H1 (cell line): ENCODE measurements at regions not wholly inside any gene's neighbourhood (a gene's known extent, or its start where the extent isn't known, plus 50 kb on each side); places are given as distances from the start of the nearest gene placed in this dataset.

Experiments
- CTCF ChIA-PET: fragments of 300-600 bp; sonication (Branson Sonifier 250); formaldehyde crosslinking; loops from one replicate; lab custom pipeline; 2021; ENCODE audit not compliant: partially characterized antibody; lab: Charles Lee
- POLR2A ChIA-PET: fragments of 300-600 bp; sonication (Branson Sonifier 250); formaldehyde crosslinking; loops from one replicate; lab custom pipeline; 2021; ENCODE audit warnings: inconsistent platforms; ENCODE audit not compliant: partially characterized antibody; lab: Charles Lee
- DNase-seq, 2 experiments: peaks; one replicate each; pipeline versions ENCODE4 v3.0.0 to v3.0.0-alpha.2; 2010 to 2022; ENCODE audit warnings: low spot score in 2 of 2, low read depth in 1 of 2, mixed read lengths in 1 of 2
- FAIRE-seq: peaks from 2 replicates; lab custom pipeline; 2011; peaks lifted over from hg19 to GRCh38; lab: Jason Lieb, UNC
- H2AFZ ChIP-seq: 2 replicates; pipeline ENCODE4 v1.8.1; 2012; ENCODE audit warnings: low read length, inconsistent platforms
- H2AK5ac ChIP-seq: 2 replicates; pipeline ENCODE4 v1.6.1; 2013; ENCODE audit warnings: low read depth, low read length
- H2BK120ac ChIP-seq: replicated peaks from 2 replicates; pipeline ENCODE3; 2013; ENCODE audit warnings: low read depth, low read length, inconsistent platforms
- H2BK12ac ChIP-seq: 2 replicates; pipeline ENCODE4 v1.6.1; 2013; ENCODE audit warnings: low read depth, low read length
- H2BK15ac ChIP-seq: 2 replicates; pipeline ENCODE4 v1.6.1; 2013; ENCODE audit warnings: low read length
- H2BK20ac ChIP-seq: 2 replicates; pipeline ENCODE4 v1.6.1; 2013; ENCODE audit warnings: low read length
- H2BK5ac ChIP-seq: 2 replicates; pipeline ENCODE4 v1.6.1; 2013; ENCODE audit warnings: low read depth, low read length
- H3K14ac ChIP-seq: 2 replicates; pipeline ENCODE4 v1.6.1; 2013; ENCODE audit warnings: inconsistent platforms; ENCODE audit not compliant: insufficient read length
- H3K18ac ChIP-seq: 2 replicates; pipeline ENCODE4 v1.6.1; 2013; ENCODE audit warnings: low read length; ENCODE audit errors: extremely low read depth
- H3K23ac ChIP-seq: 2 replicates; pipeline ENCODE4 v1.6.1; 2013; ENCODE audit warnings: inconsistent platforms; ENCODE audit not compliant: insufficient read length
- H3K23me2 ChIP-seq: 2 replicates; pipeline ENCODE4 v1.6.1; 2013; ENCODE audit warnings: low read depth, low read length
- H3K27ac ChIP-seq: 2 replicates; pipeline ENCODE4 v1.6.1; 2011; ENCODE audit warnings: low read depth, low read length, inconsistent platforms
- H3K27me3 ChIP-seq, 4 experiments: replicated peaks in 1 of 4; 1 replicate in 1 of 4; 2 replicates in 3 of 4; pipeline versions ENCODE4 v1.6.1 to v1.8.1; 2011 to 2013; ENCODE audit warnings: low read length in 3 of 4, mild to moderate bottlenecking in 3 of 4, inconsistent platforms in 2 of 4, mixed read lengths in 2 of 4, moderate library complexity in 1 of 4; ENCODE audit not compliant: control insufficient read depth in 3 of 4, insufficient read depth in 3 of 4; ENCODE audit errors: extremely low read depth in 1 of 4
- H3K36me3 ChIP-seq, 4 experiments: 2 replicates each; pipeline versions ENCODE4 v1.6.1 to v1.8.1; 2011 to 2013; ENCODE audit warnings: mild to moderate bottlenecking in 4 of 4, low read length in 3 of 4, moderate library complexity in 2 of 4, control low read depth in 1 of 4, inconsistent platforms in 1 of 4; ENCODE audit not compliant: insufficient read depth in 4 of 4, control insufficient read depth in 2 of 4
- H3K4ac ChIP-seq: replicated peaks from 2 replicates; pipeline ENCODE3; 2013; ENCODE audit warnings: low read length, low read depth, mixed read lengths, inconsistent platforms; ENCODE audit not compliant: insufficient read length
- H3K4me1 ChIP-seq, 4 experiments: replicated peaks in 1 of 4; 1 replicate in 1 of 4; 2 replicates in 3 of 4; pipeline versions ENCODE4 v1.6.1 to v1.8.1; 2011 to 2013; ENCODE audit warnings: low read length in 3 of 4, inconsistent platforms in 2 of 4, mixed read lengths in 1 of 4; ENCODE audit not compliant: insufficient read depth in 4 of 4, control insufficient read depth in 3 of 4
- H3K4me2 ChIP-seq, 2 experiments: 2 replicates each; pipeline versions ENCODE4 v1.6.1 to v1.8.1; 2011 to 2013; ENCODE audit warnings: low read depth in 2 of 2, low read length in 2 of 2, control low read depth in 1 of 2, inconsistent platforms in 1 of 2, mild to moderate bottlenecking in 1 of 2; ENCODE audit not compliant: insufficient read depth in 1 of 2
- H3K4me3 ChIP-seq, 4 experiments: fragments of 200-600, 300-600 bp in 1 of 4; sonication (generic), shearing (Covaris generic), sonication (Bioruptor Twin) in 1 of 4; 2 replicates each; pipeline versions ENCODE4 v1.5.1 to v1.8.1; 2011 to 2016; ENCODE audit warnings: low read length in 4 of 4, low read depth in 3 of 4, control low read depth in 2 of 4, inconsistent platforms in 2 of 4, mild to moderate bottlenecking in 2 of 4, mixed read lengths in 1 of 4, moderate library complexity in 1 of 4; ENCODE audit not compliant: insufficient read depth in 2 of 4; ENCODE audit errors: extremely low read depth in 1 of 4
- H3K56ac ChIP-seq: replicated peaks from 2 replicates; pipeline ENCODE3; 2013; ENCODE audit warnings: low read depth, mild to moderate bottlenecking, mixed read lengths, low read length, inconsistent platforms; ENCODE audit not compliant: insufficient read length
- H3K79me1 ChIP-seq: 2 replicates; pipeline ENCODE4 v1.6.1; 2013; ENCODE audit warnings: low read depth, low read length, control low read depth
- H3K79me2 ChIP-seq, 2 experiments: 2 replicates each; pipeline versions ENCODE4 v1.6.1 to v1.8.1; 2012 to 2013; ENCODE audit warnings: low read length in 2 of 2, mild to moderate bottlenecking in 2 of 2, inconsistent platforms in 1 of 2; ENCODE audit not compliant: insufficient read depth in 2 of 2, control insufficient read depth in 1 of 2
- H3K9ac ChIP-seq, 4 experiments: replicated peaks in 1 of 4; 1 replicate in 1 of 4; 2 replicates in 3 of 4; pipeline versions ENCODE4 v1.6.1 to v1.8.1; 2011 to 2013; ENCODE audit warnings: low read depth in 3 of 4, low read length in 3 of 4, control low read depth in 2 of 4, mild to moderate bottlenecking in 2 of 4, moderate library complexity in 2 of 4, inconsistent platforms in 1 of 4; ENCODE audit errors: extremely low read depth in 1 of 4
- H3K9me3 ChIP-seq, 2 experiments: 2 replicates each; pipeline versions ENCODE4 v1.6.1 to v1.8.1; 2012 to 2013; ENCODE audit warnings: mild to moderate bottlenecking in 2 of 2, moderate library complexity in 2 of 2, control low read depth in 1 of 2, inconsistent platforms in 1 of 2, low read depth in 1 of 2, low read length in 1 of 2, mixed read lengths in 1 of 2; ENCODE audit not compliant: insufficient read depth in 2 of 2
- H4K20me1 ChIP-seq, 2 experiments: replicated peaks in 1 of 2; 2 replicates each; pipeline versions ENCODE3 to v1.8.1; 2011 to 2013; ENCODE audit warnings: inconsistent platforms in 2 of 2, low read length in 2 of 2, mild to moderate bottlenecking in 1 of 2; ENCODE audit not compliant: insufficient read depth in 2 of 2, control insufficient read depth in 1 of 2
- H4K5ac ChIP-seq: 2 replicates; pipeline ENCODE4 v1.6.1; 2013; ENCODE audit warnings: low read length, low read depth, mixed read lengths, inconsistent platforms; ENCODE audit not compliant: insufficient read length
- H4K8ac ChIP-seq: 2 replicates; pipeline ENCODE4 v1.8.0; 2013; ENCODE audit warnings: mild to moderate bottlenecking, moderate library complexity, low read length, inconsistent platforms; ENCODE audit not compliant: insufficient read depth; ENCODE audit errors: extremely low read depth
- H4K91ac ChIP-seq: replicated peaks from 2 replicates; pipeline ENCODE3; 2013; ENCODE audit warnings: low read length, mixed read lengths, inconsistent platforms; ENCODE audit not compliant: insufficient read length
- EZH2 ChIP-seq: fragments of 200-600 bp; sonication (generic); IDR thresholded peaks from 2 replicates; pipeline ENCODE4 v1.7.1; 2012; ENCODE audit warnings: low read depth, mild to moderate bottlenecking, moderate library complexity, low read length, inconsistent platforms; ENCODE audit not compliant: severe bottlenecking
- KDM5A ChIP-seq: fragments of 200-600 bp; IDR thresholded peaks from 2 replicates; pipeline ENCODE4 v1.7.1; 2012; ENCODE audit warnings: mild to moderate bottlenecking, low read length, inconsistent platforms, mixed read lengths
- RXRA ChIP-seq: IDR thresholded peaks from 2 replicates; pipeline ENCODE4 v1.6.1; 2011; ENCODE audit warnings: low read depth, mild to moderate bottlenecking, low read length, moderate library complexity; ENCODE audit not compliant: insufficient read depth
- SRF ChIP-seq: IDR thresholded peaks from 2 replicates; pipeline ENCODE4 v1.6.1; 2011; ENCODE audit warnings: mild to moderate bottlenecking, low read depth, low read length, moderate library complexity
- WGBS, 2 experiments: shearing (Covaris generic) in 1 of 2; methylation state at CpG; one replicate each; pipeline versions ENCODE4 v1.1.6 to v1.1.7; 2013 to 2015; ENCODE audit warnings: low lambda C conversion rate in 2 of 2, mixed read lengths in 2 of 2, inconsistent platforms in 1 of 2, low coverage in 1 of 2, missing lambda C conversion rate in 1 of 2; ENCODE audit not compliant: insufficient replicate concordance in 2 of 2, insufficient coverage in 1 of 2, insufficient read length in 1 of 2; ENCODE audit errors: extremely low coverage in 1 of 2, missing lambda C conversion rate in 1 of 2; 5-methylcytosine and 5-hydroxymethylcytosine counted together

DNA sequence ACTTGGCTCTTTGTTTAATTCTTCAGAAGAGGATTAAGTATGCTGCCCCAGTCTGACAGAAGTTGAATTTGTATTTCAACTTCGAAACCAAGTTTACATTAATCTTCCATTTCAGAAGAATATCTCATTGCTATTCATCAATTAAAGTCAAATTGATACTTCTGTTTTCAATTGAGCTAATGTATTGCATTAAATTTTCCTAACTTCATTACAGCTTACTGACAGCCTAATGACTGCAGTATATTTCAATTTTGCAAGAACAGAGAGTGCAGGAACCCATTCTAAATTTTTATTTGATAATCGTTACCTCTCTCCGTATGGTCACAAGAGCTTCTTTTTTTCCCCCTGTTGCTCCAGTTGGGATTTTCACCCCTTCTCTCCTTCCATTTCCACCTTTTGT, 218.0 kb downstream of the CALCRL start:
- peaks cover 7 to 15% of the 10 kb centered on the region in 2 experiments; a peak in 2 of 4 replicates for H3K9me3 ChIP-seq
- H2BK5ac ChIP-seq: no peak overlapping the region
- no peaks in the 10 kb centered on the region for H3K23me2 ChIP-seq
- no peak overlapping the region for H2AK5ac ChIP-seq
- H3K4ac ChIP-seq: no peak overlapping the region
- WGBS, 2 experiments: 100% methylated on average over 3 of the region's 3 CpGs; no CpG with 5 or more reads in 1 of the 2 experiments
- H4K20me1 ChIP-seq: no peaks in the 10 kb centered on the region
- CTCF ChIA-PET: no interaction called here
- H2BK12ac ChIP-seq: no peak overlapping the region
- FAIRE-seq (no peak), DNase-seq (no peak)
- H3K4me1 ChIP-seq: peaks cover 0 to 7% (median under 1%) of the 10 kb centered on the region in 4 experiments; a peak in 4 of 7 replicates
- POLR2A ChIA-PET: no interaction called here
- no peak overlapping the region for H3K56ac ChIP-seq
- H3K36me3 ChIP-seq: peaks cover 0 to 13% (median 0%) of the 10 kb centered on the region in 4 experiments; a peak in 3 of 8 replicates
- no peak overlapping the region for H3K4me2 ChIP-seq
- H3K79me1 ChIP-seq: no peaks in the 10 kb centered on the region
- H4K8ac ChIP-seq: no peak overlapping the region
- H3K14ac ChIP-seq: no peak overlapping the region
- H3K18ac ChIP-seq: no peak overlapping the region
- no peak overlapping the region for H2BK120ac ChIP-seq
- H3K27ac ChIP-seq: no peak overlapping the region
- no peak overlapping the region for H4K5ac ChIP-seq
- H3K4me3 ChIP-seq: no peak overlapping the region
- no peaks in the 10 kb centered on the region for H3K27me3 ChIP-seq
- no peak overlapping the region for H3K9ac ChIP-seq
- no peak overlapping the region for H2AFZ ChIP-seq
- TF ChIP-seq RXRA (no peak), SRF (no peak), EZH2 (no peak), KDM5A (no peak)
- no peak overlapping the region for H2BK15ac ChIP-seq
- no peak overlapping the region for H3K23ac ChIP-seq
- H2BK20ac ChIP-seq: no peak overlapping the region
- H3K79me2 ChIP-seq: no peaks in the 10 kb centered on the region
- no peak overlapping the region for H4K91ac ChIP-seq
